Loucy (cell line): ENCODE measurements at regions not wholly inside any gene's neighbourhood (a gene's known extent, or its start where the extent isn't known, plus 50 kb on each side); places are given as distances from the start of the nearest gene placed in this dataset.

Source experiments
- EZH2phosphoT487 ChIP-seq: fragments of 200-600 bp; IDR thresholded peaks from 2 replicates; pipeline ENCODE4 v1.6.1; 2018; ENCODE audit warnings: antibody characterized with exemption, mild to moderate bottlenecking, moderate library complexity, borderline replicate concordance
- TF ChIP-seq, protein P1 (sequence below): fragments of 200-600 bp; sonication (generic); conservative IDR thresholded peaks from 2 replicates; pipeline ENCODE4 v1.5.1; 2014; ENCODE audit warnings: mild to moderate bottlenecking, antibody characterized with exemption, low read length

DNA sequence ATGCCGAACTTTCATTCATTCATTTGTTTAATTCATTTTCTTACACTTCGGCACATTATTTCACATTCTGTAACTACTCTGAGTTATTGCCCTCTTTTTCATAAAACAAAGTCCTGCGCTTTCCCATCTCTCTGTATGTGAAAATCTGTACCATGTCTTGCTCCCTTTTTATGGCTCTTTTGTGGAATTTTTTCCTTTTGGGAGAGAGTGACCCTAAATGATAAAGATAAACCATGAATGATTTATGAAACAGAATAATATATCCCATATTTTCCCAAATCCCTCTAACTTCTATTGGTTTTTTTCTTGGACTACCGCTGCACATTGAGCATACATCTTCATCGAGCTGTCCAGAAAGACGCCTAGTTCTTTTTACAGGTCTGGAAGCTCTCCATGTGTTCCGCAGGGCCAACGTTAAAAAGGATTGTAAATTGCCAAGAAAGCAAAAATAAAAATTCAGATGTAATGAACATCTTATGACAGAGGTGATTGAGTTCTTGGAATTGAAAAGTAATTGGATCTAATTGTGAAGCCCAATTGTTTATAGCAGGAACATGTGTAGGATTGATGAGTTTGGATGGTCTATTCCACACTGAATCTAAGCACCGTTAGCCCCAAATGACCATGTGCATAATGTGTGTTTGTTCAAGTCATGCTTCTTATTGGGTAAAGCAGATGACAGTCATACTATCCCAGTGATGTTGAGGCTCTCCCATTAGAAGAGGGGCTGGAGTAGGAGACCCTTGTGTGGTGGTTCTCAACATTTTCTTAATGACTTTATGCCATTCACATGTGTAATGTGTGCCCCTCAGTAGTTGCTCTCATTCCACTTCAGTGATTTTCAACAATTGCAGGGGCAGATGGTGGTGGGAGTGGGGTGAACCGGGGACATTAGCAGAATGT is 378.9 kb downstream of the DLEU7 start:
- TF ChIP-seq, protein P1, sequence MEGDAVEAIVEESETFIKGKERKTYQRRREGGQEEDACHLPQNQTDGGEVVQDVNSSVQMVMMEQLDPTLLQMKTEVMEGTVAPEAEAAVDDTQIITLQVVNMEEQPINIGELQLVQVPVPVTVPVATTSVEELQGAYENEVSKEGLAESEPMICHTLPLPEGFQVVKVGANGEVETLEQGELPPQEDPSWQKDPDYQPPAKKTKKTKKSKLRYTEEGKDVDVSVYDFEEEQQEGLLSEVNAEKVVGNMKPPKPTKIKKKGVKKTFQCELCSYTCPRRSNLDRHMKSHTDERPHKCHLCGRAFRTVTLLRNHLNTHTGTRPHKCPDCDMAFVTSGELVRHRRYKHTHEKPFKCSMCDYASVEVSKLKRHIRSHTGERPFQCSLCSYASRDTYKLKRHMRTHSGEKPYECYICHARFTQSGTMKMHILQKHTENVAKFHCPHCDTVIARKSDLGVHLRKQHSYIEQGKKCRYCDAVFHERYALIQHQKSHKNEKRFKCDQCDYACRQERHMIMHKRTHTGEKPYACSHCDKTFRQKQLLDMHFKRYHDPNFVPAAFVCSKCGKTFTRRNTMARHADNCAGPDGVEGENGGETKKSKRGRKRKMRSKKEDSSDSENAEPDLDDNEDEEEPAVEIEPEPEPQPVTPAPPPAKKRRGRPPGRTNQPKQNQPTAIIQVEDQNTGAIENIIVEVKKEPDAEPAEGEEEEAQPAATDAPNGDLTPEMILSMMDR = no peak
- TF ChIP-seq EZH2phosphoT487 = no peak
